Spinal cord (tissue), 9 donors: ENCODE measurements at regions not wholly inside any gene's neighbourhood (a gene's known extent, or its start where the extent isn't known, plus 50 kb on each side); places are given as distances from the start of the nearest gene placed in this dataset.

Experiments used
- DNase-seq, 6 donors: peaks; one replicate each; pipeline versions ENCODE4 v3.0.0 to v3.0.0-alpha.2; 2013 to 2015; ENCODE audit warnings: low spot score in 6 of 6, low read depth in 4 of 6
- H3K27ac ChIP-seq: one replicate; pipeline ENCODE4 v1.5.1; 2013; ENCODE audit warnings: low read depth, low read length, control low read depth
- H3K27me3 ChIP-seq: one replicate; pipeline ENCODE4 v1.6.1; 2013; ENCODE audit warnings: low read length; ENCODE audit not compliant: control insufficient read depth, insufficient read depth
- H3K36me3 ChIP-seq: one replicate; pipeline ENCODE4 v1.6.1; 2013; ENCODE audit warnings: low read length; ENCODE audit not compliant: control insufficient read depth, insufficient read depth
- H3K4me1 ChIP-seq: one replicate; pipeline ENCODE4 v1.6.1; 2013; ENCODE audit warnings: low read length; ENCODE audit not compliant: control insufficient read depth, insufficient read depth
- H3K4me3 ChIP-seq: one replicate; pipeline ENCODE4 v1.5.1; 2013; ENCODE audit warnings: low read depth, low read length, control low read depth
- H3K9me3 ChIP-seq: one replicate; pipeline ENCODE4 v1.6.1; 2013; ENCODE audit warnings: low read length; ENCODE audit not compliant: control insufficient read depth, insufficient read depth
- WGBS: methylation state at CpG from one replicate; pipeline ENCODE4 v1.1.5; 2013; ENCODE audit warnings: missing lambda C conversion rate; ENCODE audit not compliant: insufficient coverage; 5-methylcytosine and 5-hydroxymethylcytosine counted together
- donor health status: healthy.

DNA sequence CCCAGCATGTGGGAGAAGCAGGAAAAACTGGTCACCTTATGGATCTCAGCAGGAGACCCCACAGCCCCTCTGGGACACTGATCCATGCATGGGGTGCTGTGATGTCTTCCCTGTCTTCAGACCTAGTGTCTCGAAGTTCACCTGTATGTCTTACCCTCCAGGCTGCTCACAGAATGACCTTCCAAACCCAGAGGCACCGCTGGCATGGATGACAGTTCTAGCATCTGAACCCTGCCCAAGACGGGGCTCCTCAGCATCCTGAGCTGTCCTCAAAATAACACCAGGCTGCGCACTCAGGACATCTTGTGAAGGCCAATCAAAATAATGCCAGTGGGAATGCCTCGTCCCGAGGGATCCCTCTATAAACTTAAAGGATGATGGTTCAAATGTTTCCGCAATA lies 824.9 kb downstream of the TBC1D22A start:
- Histone ChIP-seq H3K36me3 (no peaks in the 10 kb centered on the region), H3K27me3 (no peaks in the 10 kb centered on the region), H3K9me3 (peaks cover 5% of the 10 kb centered on the region), H3K4me3 (no peak overlapping the region), H3K4me1 (no peaks in the 10 kb centered on the region), H3K27ac (no peak overlapping the region)
- 86% methylated on average over 6 of the region's 7 CpGs for WGBS
- no peak for DNase-seq

DNA sequence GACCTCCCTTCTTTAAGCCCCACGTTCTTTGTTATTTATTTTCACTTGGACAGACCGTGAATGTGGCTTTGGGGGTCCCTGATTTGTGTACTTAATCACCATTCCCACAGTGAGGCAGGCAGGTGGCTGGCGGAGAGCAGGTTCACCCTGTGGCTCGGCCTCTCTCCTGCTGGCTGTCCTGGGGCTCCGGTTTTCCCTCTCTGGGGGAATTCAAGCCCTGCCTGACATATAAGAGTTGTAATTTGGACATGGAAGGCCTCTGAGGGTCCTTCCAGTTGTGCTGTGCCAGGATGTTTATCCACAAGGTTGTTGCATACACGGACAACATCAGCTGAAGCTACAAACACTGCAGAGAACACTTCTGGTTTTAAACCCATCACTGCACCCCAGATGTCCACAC lies 824.5 kb downstream of the TBC1D22A start:
- Histone ChIP-seq H3K27ac (no peak overlapping the region), H3K9me3 (peaks cover 5% of the 10 kb centered on the region), H3K4me3 (no peak overlapping the region), H3K36me3 (no peaks in the 10 kb centered on the region), H3K4me1 (no peaks in the 10 kb centered on the region), H3K27me3 (no peaks in the 10 kb centered on the region)
- DNase-seq = no peak
- 78% methylated on average over 5 of the region's 6 CpGs for WGBS

DNA sequence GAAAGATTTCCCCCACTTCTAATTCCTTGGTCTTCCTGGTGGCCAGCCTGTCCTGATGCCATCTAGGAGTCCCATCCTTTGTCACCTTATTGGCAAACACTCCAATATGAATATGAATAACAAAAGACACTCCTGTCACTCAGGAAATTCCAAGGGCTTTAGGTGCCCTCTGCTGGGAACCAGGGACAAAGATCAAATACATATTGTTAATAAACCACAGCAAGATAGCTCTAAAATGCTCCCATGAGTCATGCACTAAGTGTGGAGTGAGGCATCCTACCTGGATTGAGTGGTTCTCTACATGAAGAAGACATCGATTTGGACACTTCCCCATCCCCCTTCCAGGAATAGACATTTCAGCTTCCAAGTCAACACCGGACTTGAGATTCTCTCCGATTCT lies 823.6 kb downstream of the TBC1D22A start:
- H3K27me3 ChIP-seq = no peaks in the 10 kb centered on the region
- H3K4me1 ChIP-seq = no peaks in the 10 kb centered on the region
- H3K27ac ChIP-seq = no peak overlapping the region
- WGBS = no CpG with 5 or more reads among the region's 3 CpGs
- peaks cover 5% of the 10 kb centered on the region for H3K9me3 ChIP-seq
- H3K4me3 ChIP-seq = no peak overlapping the region
- no peaks in the 10 kb centered on the region for H3K36me3 ChIP-seq
- DNase-seq = no peak

DNA sequence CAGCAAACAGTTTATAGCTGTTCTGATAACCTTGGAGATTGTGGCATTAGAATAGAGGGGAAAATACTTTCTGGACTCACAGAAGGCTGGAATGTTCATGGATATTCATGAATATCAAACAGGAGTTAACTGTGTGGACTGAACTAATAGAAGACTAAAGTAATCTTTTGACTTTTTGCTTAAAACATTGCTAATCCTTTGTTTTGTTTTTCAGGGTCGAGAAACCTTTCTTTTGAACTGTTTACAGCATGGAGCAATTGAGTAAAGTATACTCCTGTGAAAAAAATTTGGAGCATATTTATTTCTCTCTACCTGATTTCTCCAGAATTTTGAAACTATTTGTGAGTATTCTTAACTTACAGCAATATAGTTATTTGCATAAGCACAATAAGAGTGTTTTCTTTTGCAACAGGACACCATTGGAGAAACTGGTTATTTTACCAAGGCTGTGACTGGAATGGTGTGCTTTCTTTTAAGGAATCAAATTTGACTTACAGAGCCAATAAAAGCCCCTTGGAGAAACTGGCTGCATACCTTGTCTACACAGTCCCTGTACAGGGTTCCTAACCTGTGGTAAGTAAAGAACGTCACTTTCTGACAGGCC lies 821.6 kb downstream of the TBC1D22A start:
- Histone ChIP-seq H3K27ac (no peak overlapping the region), H3K4me1 (no peaks in the 10 kb centered on the region), H3K36me3 (no peaks in the 10 kb centered on the region), H3K4me3 (no peak overlapping the region), H3K27me3 (no peaks in the 10 kb centered on the region), H3K9me3 (peaks cover 5% of the 10 kb centered on the region)
- DNase-seq = no peak
- no CpG with 5 or more reads among the region's 2 CpGs for WGBS

DNA sequence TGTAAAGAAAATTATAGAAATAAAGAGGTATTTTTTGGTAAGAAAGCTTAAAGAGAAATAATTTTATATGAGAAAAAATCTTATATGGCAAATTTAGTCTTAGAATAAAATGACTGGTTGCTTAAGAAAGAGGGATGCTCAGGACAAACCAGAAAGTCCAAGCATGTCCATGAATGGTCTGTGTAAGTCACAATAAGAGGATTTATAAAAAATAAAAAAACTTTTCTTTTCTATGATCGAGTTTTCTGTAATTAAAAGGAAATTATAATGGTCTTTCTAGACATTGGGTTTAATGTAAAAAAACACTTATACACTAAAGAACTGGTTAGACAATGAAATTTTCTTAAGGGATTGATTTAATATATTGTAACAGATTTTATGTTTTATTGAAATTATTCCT lies 819.6 kb downstream of the TBC1D22A start:
- no peak for DNase-seq
- Histone ChIP-seq H3K36me3 (no peaks in the 10 kb centered on the region), H3K4me3 (no peak overlapping the region), H3K27me3 (no peaks in the 10 kb centered on the region), H3K27ac (no peak overlapping the region), H3K9me3 (peaks cover 5% of the 10 kb centered on the region), H3K4me1 (no peaks in the 10 kb centered on the region)
- WGBS = no CpG with 5 or more reads among the region's 1 CpG

DNA sequence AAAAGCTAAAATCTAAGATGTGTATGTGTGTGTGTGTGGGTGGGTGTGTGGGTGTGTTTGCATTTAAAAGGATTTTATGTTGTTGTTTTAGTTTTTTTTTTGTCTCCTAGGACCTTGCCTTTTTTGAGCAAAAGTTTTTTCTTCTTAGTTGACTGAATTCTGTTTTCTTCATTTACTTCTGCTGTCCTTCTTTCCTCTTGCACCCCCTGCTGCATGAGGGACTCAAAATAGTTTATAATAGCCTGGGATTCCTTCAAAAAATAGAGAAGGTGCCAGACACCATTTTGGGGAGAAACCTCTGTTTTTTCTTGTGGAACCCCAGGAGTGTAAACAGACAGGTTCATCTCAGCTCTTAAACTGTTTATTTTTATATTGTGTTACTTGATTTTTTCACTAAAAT lies 817.7 kb downstream of the TBC1D22A start:
- Histone ChIP-seq H3K4me1 (no peaks in the 10 kb centered on the region), H3K9me3 (peaks cover 5% of the 10 kb centered on the region), H3K27ac (no peak overlapping the region), H3K27me3 (no peaks in the 10 kb centered on the region), H3K4me3 (no peak overlapping the region), H3K36me3 (no peaks in the 10 kb centered on the region)
- DNase-seq = no peak

DNA sequence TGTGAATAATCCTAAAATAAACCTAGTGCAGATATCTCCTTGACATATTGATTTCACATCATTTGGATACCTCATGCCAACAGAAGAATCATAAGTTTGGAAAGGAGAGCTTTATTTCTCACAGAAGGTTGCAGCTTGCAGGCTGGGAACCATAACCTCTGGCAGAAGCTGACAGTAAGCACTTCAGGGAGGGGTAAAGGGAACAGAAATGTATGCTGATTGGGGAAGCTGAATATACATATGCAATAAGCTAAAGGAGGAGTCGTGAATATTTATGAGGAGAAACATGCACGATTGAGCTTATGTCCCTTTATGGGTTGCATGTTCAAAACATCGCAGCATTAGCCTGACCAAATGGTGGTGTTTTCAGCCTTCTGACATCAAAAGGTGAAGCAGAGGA lies 814.5 kb downstream of the TBC1D22A start:
- no peak overlapping the region for H3K4me3 ChIP-seq
- no peaks in the 10 kb centered on the region for H3K4me1 ChIP-seq
- no peak overlapping the region for H3K27ac ChIP-seq
- no peaks in the 10 kb centered on the region for H3K27me3 ChIP-seq
- peak in 1 of 6 donors; percentile 61 for DNase-seq
- H3K9me3 ChIP-seq = no peaks in the 10 kb centered on the region
- WGBS = 59% methylated on average over 3 of the region's 3 CpGs
- H3K36me3 ChIP-seq = no peaks in the 10 kb centered on the region

DNA sequence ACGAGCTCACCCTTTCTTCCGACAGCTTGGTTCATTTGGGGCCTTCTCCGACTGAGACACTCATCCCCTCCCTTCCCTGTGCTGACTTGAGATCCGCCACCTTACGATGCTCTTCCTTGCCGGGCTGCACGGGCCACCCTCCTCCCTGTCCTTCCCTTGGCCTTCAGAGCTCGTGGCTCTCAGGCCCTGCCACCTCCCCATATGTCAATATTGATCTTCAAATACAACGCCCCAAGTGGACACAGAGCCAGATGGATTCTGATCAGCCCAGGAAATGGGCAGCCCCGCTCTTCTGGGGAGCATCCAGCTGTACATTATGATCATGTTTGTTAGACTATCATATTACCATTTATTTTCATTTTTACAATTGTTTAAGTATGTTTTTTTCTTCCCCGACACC lies 812.8 kb downstream of the TBC1D22A start:
- no peaks in the 10 kb centered on the region for H3K9me3 ChIP-seq
- H3K4me3 ChIP-seq = no peak overlapping the region
- no peak overlapping the region for H3K27ac ChIP-seq
- no peak for DNase-seq
- no peaks in the 10 kb centered on the region for H3K4me1 ChIP-seq
- H3K36me3 ChIP-seq = no peaks in the 10 kb centered on the region
- 81% methylated on average over 8 of the region's 11 CpGs for WGBS
- H3K27me3 ChIP-seq = no peaks in the 10 kb centered on the region

DNA sequence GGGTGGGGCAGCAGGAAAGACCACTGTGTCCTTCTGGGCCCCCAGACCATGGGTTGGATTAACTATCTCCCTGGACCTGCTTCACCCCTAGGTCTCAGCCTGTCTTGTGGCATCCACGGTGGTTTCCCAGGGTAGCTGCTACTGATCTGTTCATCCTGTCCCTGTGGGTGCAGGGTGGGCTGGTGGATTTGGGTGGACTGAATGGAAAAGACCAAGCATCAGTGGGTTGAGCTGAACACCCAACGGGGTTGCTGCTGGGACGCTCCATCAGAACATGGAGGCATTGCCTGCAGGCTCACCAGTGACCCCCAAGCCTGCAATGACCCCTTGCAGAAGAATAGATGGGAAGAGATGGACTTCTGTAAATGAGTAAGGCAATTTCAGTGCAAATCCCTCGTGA lies 812.1 kb downstream of the TBC1D22A start:
- Histone ChIP-seq H3K9me3 (no peaks in the 10 kb centered on the region), H3K36me3 (no peaks in the 10 kb centered on the region), H3K4me3 (no peak overlapping the region), H3K27ac (no peak overlapping the region), H3K4me1 (no peaks in the 10 kb centered on the region), H3K27me3 (no peaks in the 10 kb centered on the region)
- 94% methylated on average over 4 of the region's 4 CpGs for WGBS
- no peak for DNase-seq

DNA sequence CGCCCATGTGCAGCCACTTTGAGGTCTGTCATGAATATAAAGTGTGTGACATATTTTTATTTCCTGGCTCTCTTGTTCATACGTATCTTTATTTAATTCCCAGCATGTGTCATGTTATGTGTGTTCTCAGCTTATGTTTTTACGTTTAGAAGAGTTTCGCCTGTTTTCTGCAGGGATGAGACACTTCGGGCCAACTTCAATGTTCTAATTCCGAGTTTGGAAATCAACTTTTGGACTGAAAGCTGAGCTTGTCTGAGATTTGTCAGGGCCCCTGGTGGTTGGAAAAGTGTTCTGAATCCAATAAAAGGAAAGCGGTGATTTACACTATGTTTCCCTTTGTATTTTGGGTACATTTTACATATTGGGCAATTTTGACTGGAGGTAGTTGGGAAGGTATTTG lies 810.7 kb downstream of the TBC1D22A start:
- peak in 1 of 6 donors; percentile 50 for DNase-seq
- H3K4me1 ChIP-seq = no peaks in the 10 kb centered on the region
- WGBS = 89% methylated on average over 5 of the region's 7 CpGs
- no peaks in the 10 kb centered on the region for H3K27me3 ChIP-seq
- no peaks in the 10 kb centered on the region for H3K36me3 ChIP-seq
- no peak overlapping the region for H3K4me3 ChIP-seq
- no peaks in the 10 kb centered on the region for H3K9me3 ChIP-seq
- H3K27ac ChIP-seq = no peak overlapping the region
